H1 (cell line): ENCODE measurements at regions not wholly inside any gene's neighbourhood (a gene's known extent, or its start where the extent isn't known, plus 50 kb on each side); places are given as distances from the start of the nearest gene placed in this dataset.

Experiments used
- CTCF ChIA-PET: fragments of 300-600 bp; sonication (Branson Sonifier 250); formaldehyde crosslinking; loops from one replicate; lab custom pipeline; 2021; ENCODE audit not compliant: partially characterized antibody; lab: Charles Lee
- POLR2A ChIA-PET: fragments of 300-600 bp; sonication (Branson Sonifier 250); formaldehyde crosslinking; loops from one replicate; lab custom pipeline; 2021; ENCODE audit warnings: inconsistent platforms; ENCODE audit not compliant: partially characterized antibody; lab: Charles Lee
- DNase-seq, 2 experiments: peaks; one replicate each; pipeline versions ENCODE4 v3.0.0 to v3.0.0-alpha.2; 2010 to 2022; ENCODE audit warnings: low spot score in 2 of 2, low read depth in 1 of 2, mixed read lengths in 1 of 2
- FAIRE-seq: peaks from 2 replicates; lab custom pipeline; 2011; peaks lifted over from hg19 to GRCh38; lab: Jason Lieb, UNC
- H2AFZ ChIP-seq: 2 replicates; pipeline ENCODE4 v1.8.1; 2012; ENCODE audit warnings: low read length, inconsistent platforms
- H2AK5ac ChIP-seq: 2 replicates; pipeline ENCODE4 v1.6.1; 2013; ENCODE audit warnings: low read depth, low read length
- H2BK120ac ChIP-seq: replicated peaks from 2 replicates; pipeline ENCODE3; 2013; ENCODE audit warnings: low read depth, low read length, inconsistent platforms
- H2BK12ac ChIP-seq: 2 replicates; pipeline ENCODE4 v1.6.1; 2013; ENCODE audit warnings: low read depth, low read length
- H2BK15ac ChIP-seq: 2 replicates; pipeline ENCODE4 v1.6.1; 2013; ENCODE audit warnings: low read length
- H2BK20ac ChIP-seq: 2 replicates; pipeline ENCODE4 v1.6.1; 2013; ENCODE audit warnings: low read length
- H2BK5ac ChIP-seq: 2 replicates; pipeline ENCODE4 v1.6.1; 2013; ENCODE audit warnings: low read depth, low read length
- H3K14ac ChIP-seq: 2 replicates; pipeline ENCODE4 v1.6.1; 2013; ENCODE audit warnings: inconsistent platforms; ENCODE audit not compliant: insufficient read length
- H3K18ac ChIP-seq: 2 replicates; pipeline ENCODE4 v1.6.1; 2013; ENCODE audit warnings: low read length; ENCODE audit errors: extremely low read depth
- H3K23ac ChIP-seq: 2 replicates; pipeline ENCODE4 v1.6.1; 2013; ENCODE audit warnings: inconsistent platforms; ENCODE audit not compliant: insufficient read length
- H3K23me2 ChIP-seq: 2 replicates; pipeline ENCODE4 v1.6.1; 2013; ENCODE audit warnings: low read depth, low read length
- H3K27ac ChIP-seq: 2 replicates; pipeline ENCODE4 v1.6.1; 2011; ENCODE audit warnings: low read depth, low read length, inconsistent platforms
- H3K27me3 ChIP-seq, 4 experiments: replicated peaks in 1 of 4; 1 replicate in 1 of 4; 2 replicates in 3 of 4; pipeline versions ENCODE4 v1.6.1 to v1.8.1; 2011 to 2013; ENCODE audit warnings: low read length in 3 of 4, mild to moderate bottlenecking in 3 of 4, inconsistent platforms in 2 of 4, mixed read lengths in 2 of 4, moderate library complexity in 1 of 4; ENCODE audit not compliant: control insufficient read depth in 3 of 4, insufficient read depth in 3 of 4; ENCODE audit errors: extremely low read depth in 1 of 4
- H3K36me3 ChIP-seq, 4 experiments: 2 replicates each; pipeline versions ENCODE4 v1.6.1 to v1.8.1; 2011 to 2013; ENCODE audit warnings: mild to moderate bottlenecking in 4 of 4, low read length in 3 of 4, moderate library complexity in 2 of 4, control low read depth in 1 of 4, inconsistent platforms in 1 of 4; ENCODE audit not compliant: insufficient read depth in 4 of 4, control insufficient read depth in 2 of 4
- H3K4ac ChIP-seq: replicated peaks from 2 replicates; pipeline ENCODE3; 2013; ENCODE audit warnings: low read length, low read depth, mixed read lengths, inconsistent platforms; ENCODE audit not compliant: insufficient read length
- H3K4me1 ChIP-seq, 4 experiments: replicated peaks in 1 of 4; 1 replicate in 1 of 4; 2 replicates in 3 of 4; pipeline versions ENCODE4 v1.6.1 to v1.8.1; 2011 to 2013; ENCODE audit warnings: low read length in 3 of 4, inconsistent platforms in 2 of 4, mixed read lengths in 1 of 4; ENCODE audit not compliant: insufficient read depth in 4 of 4, control insufficient read depth in 3 of 4
- H3K4me2 ChIP-seq, 2 experiments: 2 replicates each; pipeline versions ENCODE4 v1.6.1 to v1.8.1; 2011 to 2013; ENCODE audit warnings: low read depth in 2 of 2, low read length in 2 of 2, control low read depth in 1 of 2, inconsistent platforms in 1 of 2, mild to moderate bottlenecking in 1 of 2; ENCODE audit not compliant: insufficient read depth in 1 of 2
- H3K4me3 ChIP-seq, 4 experiments: fragments of 200-600, 300-600 bp in 1 of 4; sonication (generic), shearing (Covaris generic), sonication (Bioruptor Twin) in 1 of 4; 2 replicates each; pipeline versions ENCODE4 v1.5.1 to v1.8.1; 2011 to 2016; ENCODE audit warnings: low read length in 4 of 4, low read depth in 3 of 4, control low read depth in 2 of 4, inconsistent platforms in 2 of 4, mild to moderate bottlenecking in 2 of 4, mixed read lengths in 1 of 4, moderate library complexity in 1 of 4; ENCODE audit not compliant: insufficient read depth in 2 of 4; ENCODE audit errors: extremely low read depth in 1 of 4
- H3K56ac ChIP-seq: replicated peaks from 2 replicates; pipeline ENCODE3; 2013; ENCODE audit warnings: low read depth, mild to moderate bottlenecking, mixed read lengths, low read length, inconsistent platforms; ENCODE audit not compliant: insufficient read length
- H3K79me1 ChIP-seq: 2 replicates; pipeline ENCODE4 v1.6.1; 2013; ENCODE audit warnings: low read depth, low read length, control low read depth
- H3K79me2 ChIP-seq, 2 experiments: 2 replicates each; pipeline versions ENCODE4 v1.6.1 to v1.8.1; 2012 to 2013; ENCODE audit warnings: low read length in 2 of 2, mild to moderate bottlenecking in 2 of 2, inconsistent platforms in 1 of 2; ENCODE audit not compliant: insufficient read depth in 2 of 2, control insufficient read depth in 1 of 2
- H3K9ac ChIP-seq, 4 experiments: replicated peaks in 1 of 4; 1 replicate in 1 of 4; 2 replicates in 3 of 4; pipeline versions ENCODE4 v1.6.1 to v1.8.1; 2011 to 2013; ENCODE audit warnings: low read depth in 3 of 4, low read length in 3 of 4, control low read depth in 2 of 4, mild to moderate bottlenecking in 2 of 4, moderate library complexity in 2 of 4, inconsistent platforms in 1 of 4; ENCODE audit errors: extremely low read depth in 1 of 4
- H3K9me3 ChIP-seq, 2 experiments: 2 replicates each; pipeline versions ENCODE4 v1.6.1 to v1.8.1; 2012 to 2013; ENCODE audit warnings: mild to moderate bottlenecking in 2 of 2, moderate library complexity in 2 of 2, control low read depth in 1 of 2, inconsistent platforms in 1 of 2, low read depth in 1 of 2, low read length in 1 of 2, mixed read lengths in 1 of 2; ENCODE audit not compliant: insufficient read depth in 2 of 2
- H4K20me1 ChIP-seq, 2 experiments: replicated peaks in 1 of 2; 2 replicates each; pipeline versions ENCODE3 to v1.8.1; 2011 to 2013; ENCODE audit warnings: inconsistent platforms in 2 of 2, low read length in 2 of 2, mild to moderate bottlenecking in 1 of 2; ENCODE audit not compliant: insufficient read depth in 2 of 2, control insufficient read depth in 1 of 2
- H4K5ac ChIP-seq: 2 replicates; pipeline ENCODE4 v1.6.1; 2013; ENCODE audit warnings: low read length, low read depth, mixed read lengths, inconsistent platforms; ENCODE audit not compliant: insufficient read length
- H4K8ac ChIP-seq: 2 replicates; pipeline ENCODE4 v1.8.0; 2013; ENCODE audit warnings: mild to moderate bottlenecking, moderate library complexity, low read length, inconsistent platforms; ENCODE audit not compliant: insufficient read depth; ENCODE audit errors: extremely low read depth
- H4K91ac ChIP-seq: replicated peaks from 2 replicates; pipeline ENCODE3; 2013; ENCODE audit warnings: low read length, mixed read lengths, inconsistent platforms; ENCODE audit not compliant: insufficient read length
- CHD2 ChIP-seq: IDR thresholded peaks from 2 replicates; pipeline ENCODE4 v1.6.1; 2012; ENCODE audit warnings: low read length, improper control_type of control experiment
- HDAC6 ChIP-seq: IDR thresholded peaks from one replicate; pipeline ENCODE4 v1.7.1; 2012; ENCODE audit warnings: low read depth, mild to moderate bottlenecking, inconsistent platforms, low read length, moderate library complexity
- POLR2AphosphoS5 ChIP-seq: IDR thresholded peaks from 2 replicates; pipeline ENCODE4 v1.6.1; 2011; ENCODE audit warnings: low read depth, low read length
- RNF2 ChIP-seq: fragments of 200-900, 300-1000 bp; sonication (generic); IDR thresholded peaks from 2 replicates; pipeline ENCODE4 v1.7.1; 2016; ENCODE audit warnings: borderline replicate concordance, low read depth, mild to moderate bottlenecking, antibody characterized with exemption, low read length; ENCODE audit not compliant: poor library complexity, severe bottlenecking; ENCODE audit errors: missing control alignments
- SIRT6 ChIP-seq: IDR thresholded peaks from one replicate; pipeline ENCODE4 v1.7.1; 2012; ENCODE audit warnings: low read length, inconsistent platforms
- WGBS, 2 experiments: shearing (Covaris generic) in 1 of 2; methylation state at CpG; one replicate each; pipeline versions ENCODE4 v1.1.6 to v1.1.7; 2013 to 2015; ENCODE audit warnings: low lambda C conversion rate in 2 of 2, mixed read lengths in 2 of 2, inconsistent platforms in 1 of 2, low coverage in 1 of 2, missing lambda C conversion rate in 1 of 2; ENCODE audit not compliant: insufficient replicate concordance in 2 of 2, insufficient coverage in 1 of 2, insufficient read length in 1 of 2; ENCODE audit errors: extremely low coverage in 1 of 2, missing lambda C conversion rate in 1 of 2; 5-methylcytosine and 5-hydroxymethylcytosine counted together

DNA sequence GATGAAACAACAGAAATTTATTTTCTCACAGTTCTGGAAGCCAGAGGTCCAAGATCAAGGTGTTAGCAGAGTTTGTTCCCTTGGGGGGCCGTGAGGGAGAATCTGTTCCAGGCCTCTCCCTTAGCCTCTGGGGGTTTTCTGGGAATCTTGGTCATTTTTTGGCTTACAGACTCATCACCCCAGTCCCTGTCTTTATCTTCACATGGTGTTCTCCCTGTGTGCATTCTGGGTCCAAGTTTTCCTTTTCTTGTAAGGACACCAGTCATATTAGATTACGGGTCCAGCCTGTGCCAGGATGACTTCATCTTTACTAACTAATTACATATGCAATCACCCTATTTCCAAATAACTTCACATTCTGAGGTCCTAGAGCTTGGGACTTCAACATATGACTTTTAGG is 292.5 kb upstream of the TRIB2 start:
- no peaks in the 10 kb centered on the region for H3K9me3 ChIP-seq
- peaks cover 0 to 11% (median 3%) of the 10 kb centered on the region in 4 experiments; a peak in 4 of 7 replicates for H3K4me1 ChIP-seq
- no peak overlapping the region for H3K14ac ChIP-seq
- no peak for DNase-seq
- H3K4me2 ChIP-seq = no peak overlapping the region
- no peaks in the 10 kb centered on the region for H3K79me2 ChIP-seq
- ChIA-PET POLR2A (no interaction called here), CTCF (interaction anchor here (0.7 to 2.4 kb wide), 6 partner anchors 9 to 583 kb away, joined by 3 to 8 read pairs (median 4); partner anchors contain the start of gene TRIB2)
- 92% methylated on average over 2 of the region's 2 CpGs; no CpG with 5 or more reads in 1 of the 2 experiments for WGBS, 2 experiments
- H4K8ac ChIP-seq = no peak overlapping the region
- H2BK20ac ChIP-seq = no peak overlapping the region
- no peak overlapping the region for H2BK120ac ChIP-seq
- no peaks in the 10 kb centered on the region for H3K23me2 ChIP-seq
- H3K27me3 ChIP-seq = no peaks in the 10 kb centered on the region
- no peak overlapping the region for H2BK5ac ChIP-seq
- no peak for FAIRE-seq
- no peak overlapping the region for H3K4ac ChIP-seq
- TF ChIP-seq HDAC6 (no peak), POLR2AphosphoS5 (no peak), CHD2 (no peak), RNF2 (no peak), SIRT6 (no peak)
- no peak overlapping the region for H3K9ac ChIP-seq
- H2BK15ac ChIP-seq = no peak overlapping the region
- no peak overlapping the region for H3K23ac ChIP-seq
- no peaks in the 10 kb centered on the region for H3K79me1 ChIP-seq
- H3K18ac ChIP-seq = no peak overlapping the region
- no peak overlapping the region for H2AFZ ChIP-seq
- H4K20me1 ChIP-seq = no peaks in the 10 kb centered on the region
- H2BK12ac ChIP-seq = no peak overlapping the region
- H4K5ac ChIP-seq = no peak overlapping the region
- no peak overlapping the region for H3K4me3 ChIP-seq
- H3K56ac ChIP-seq = no peak overlapping the region
- no peak overlapping the region for H3K27ac ChIP-seq
- no peaks in the 10 kb centered on the region for H3K36me3 ChIP-seq
- H4K91ac ChIP-seq = no peak overlapping the region
- H2AK5ac ChIP-seq = no peak overlapping the region
